Loucy (cell line): ENCODE measurements at regions not wholly inside any gene's neighbourhood (a gene's known extent, or its start where the extent isn't known, plus 50 kb on each side); places are given as distances from the start of the nearest gene placed in this dataset.

Experiments used
- H2AFZ ChIP-seq: fragments of 200-600 bp; sonication (generic); 2 replicates; pipeline ENCODE4 v1.6.0; 2016; ENCODE audit warnings: antibody characterized with exemption, mild to moderate bottlenecking, low read length, moderate library complexity
- H3F3A ChIP-seq: fragments of 200-600 bp; 2 replicates; pipeline ENCODE4 v1.6.0; 2016; ENCODE audit warnings: antibody characterized with exemption, low read depth, mild to moderate bottlenecking
- H3K27me3 ChIP-seq: fragments of 200-600 bp; sonication (generic); 2 replicates; pipeline ENCODE4 v1.6.1; 2014; ENCODE audit warnings: low read length, mild to moderate bottlenecking; ENCODE audit not compliant: insufficient read depth, poor library complexity, severe bottlenecking
- H3K36me3 ChIP-seq: fragments of 200-600 bp; sonication (generic); 2 replicates; pipeline ENCODE4 v1.6.1; 2016; ENCODE audit warnings: low read length; ENCODE audit not compliant: insufficient read depth
- H3K4me1 ChIP-seq: fragments of 200-600 bp; sonication (generic); 2 replicates; pipeline ENCODE4 v1.5.1; 2014; ENCODE audit warnings: low read length, mild to moderate bottlenecking; ENCODE audit not compliant: insufficient read depth, poor library complexity, severe bottlenecking
- H3K4me2 ChIP-seq: fragments of 200-600 bp; sonication (generic); 2 replicates; pipeline ENCODE4 v1.6.0; 2014; ENCODE audit warnings: antibody characterized with exemption, low read length, low read depth, mild to moderate bottlenecking; ENCODE audit not compliant: poor library complexity, severe bottlenecking
- H3K4me3 ChIP-seq: fragments of 200-600 bp; sonication (generic); 2 replicates; pipeline ENCODE4 v1.5.1; 2014; ENCODE audit warnings: low read length, mild to moderate bottlenecking, mixed read lengths; ENCODE audit not compliant: poor library complexity, severe bottlenecking
- H3K79me2 ChIP-seq: fragments of 200-600 bp; sonication (generic); 2 replicates; pipeline ENCODE4 v1.6.1; 2014; ENCODE audit warnings: low read length; ENCODE audit not compliant: insufficient read depth
- H3K9ac ChIP-seq: fragments of 200-600 bp; sonication (generic); 2 replicates; pipeline ENCODE4 v1.6.0; 2014; ENCODE audit warnings: mild to moderate bottlenecking, low read depth, low read length, moderate library complexity; ENCODE audit not compliant: poor library complexity, severe bottlenecking
- H3K9me2 ChIP-seq: fragments of 200-600 bp; sonication (generic); replicated peaks from 2 replicates; pipeline ENCODE4 v1.6.1; 2016; ENCODE audit warnings: low read depth, low read length, mixed read lengths
- H3K9me3 ChIP-seq: fragments of 200-600 bp; sonication (generic); 2 replicates; pipeline ENCODE4 v1.6.1; 2014; ENCODE audit warnings: mild to moderate bottlenecking, antibody characterized with exemption, low read length, low read depth; ENCODE audit not compliant: insufficient read depth
- H4K20me1 ChIP-seq: fragments of 200-600 bp; sonication (generic); 2 replicates; pipeline ENCODE4 v1.6.0; 2014; ENCODE audit warnings: antibody characterized with exemption, low read length, mild to moderate bottlenecking; ENCODE audit not compliant: insufficient read depth, poor library complexity, severe bottlenecking
- EZH2phosphoT487 ChIP-seq: fragments of 200-600 bp; IDR thresholded peaks from 2 replicates; pipeline ENCODE4 v1.6.1; 2018; ENCODE audit warnings: antibody characterized with exemption, mild to moderate bottlenecking, moderate library complexity, borderline replicate concordance
- TF ChIP-seq, protein P1 (sequence below): fragments of 200-600 bp; sonication (generic); conservative IDR thresholded peaks from 2 replicates; pipeline ENCODE4 v1.5.1; 2014; ENCODE audit warnings: mild to moderate bottlenecking, antibody characterized with exemption, low read length

DNA sequence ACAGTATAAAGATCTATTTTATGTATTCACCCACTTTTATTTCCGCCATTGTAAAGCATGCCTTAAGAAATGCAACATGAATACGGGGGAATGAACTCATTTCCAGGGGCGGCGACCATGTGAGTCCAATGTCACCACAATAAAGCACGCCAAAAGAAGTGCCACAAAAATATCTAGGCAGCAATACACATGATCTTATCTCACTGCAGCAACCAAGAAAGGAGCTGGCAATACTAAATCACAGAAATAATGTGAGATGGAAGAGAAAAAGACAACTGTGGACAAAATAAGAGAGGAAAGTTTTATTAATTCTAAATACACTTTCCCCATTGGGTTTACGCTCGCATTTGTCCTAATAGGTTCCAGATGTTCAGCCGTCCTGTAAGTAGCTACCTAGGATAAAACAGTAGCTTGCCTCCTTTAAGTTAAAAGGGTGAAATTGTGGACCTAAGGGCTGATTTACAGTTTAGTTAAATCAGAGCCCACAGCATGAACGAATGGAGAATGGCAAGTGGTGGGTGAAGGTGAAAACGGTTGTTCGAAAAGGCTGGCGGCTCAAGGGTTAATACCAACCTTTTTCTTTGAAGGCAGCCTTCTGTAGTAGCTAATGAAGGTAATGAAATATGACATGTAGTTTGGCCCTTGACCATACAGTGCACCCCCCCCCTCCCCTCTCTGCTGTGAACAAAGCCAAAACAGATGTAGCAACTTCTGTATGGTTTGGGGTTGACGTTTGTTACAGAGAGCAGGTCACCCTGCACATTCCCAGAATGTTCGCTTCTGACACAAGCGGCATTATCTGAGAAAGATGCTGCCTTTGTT lies 504.2 kb upstream of the PSMD7 start:
- Histone ChIP-seq H3K4me2 (no peak overlapping the region), H3K27me3 (no peaks in the 10 kb centered on the region), H3K79me2 (no peaks in the 10 kb centered on the region), H3K36me3 (no peaks in the 10 kb centered on the region), H3K4me3 (no peak overlapping the region), H4K20me1 (no peaks in the 10 kb centered on the region), H2AFZ (no peak overlapping the region), H3F3A (no peaks in the 10 kb centered on the region), H3K9ac (no peak overlapping the region), H3K4me1 (no peaks in the 10 kb centered on the region), H3K9me3 (no peaks in the 10 kb centered on the region), H3K9me2 (no peaks in the 10 kb centered on the region)
- no peak for TF ChIP-seq EZH2phosphoT487
- TF ChIP-seq, protein P1, sequence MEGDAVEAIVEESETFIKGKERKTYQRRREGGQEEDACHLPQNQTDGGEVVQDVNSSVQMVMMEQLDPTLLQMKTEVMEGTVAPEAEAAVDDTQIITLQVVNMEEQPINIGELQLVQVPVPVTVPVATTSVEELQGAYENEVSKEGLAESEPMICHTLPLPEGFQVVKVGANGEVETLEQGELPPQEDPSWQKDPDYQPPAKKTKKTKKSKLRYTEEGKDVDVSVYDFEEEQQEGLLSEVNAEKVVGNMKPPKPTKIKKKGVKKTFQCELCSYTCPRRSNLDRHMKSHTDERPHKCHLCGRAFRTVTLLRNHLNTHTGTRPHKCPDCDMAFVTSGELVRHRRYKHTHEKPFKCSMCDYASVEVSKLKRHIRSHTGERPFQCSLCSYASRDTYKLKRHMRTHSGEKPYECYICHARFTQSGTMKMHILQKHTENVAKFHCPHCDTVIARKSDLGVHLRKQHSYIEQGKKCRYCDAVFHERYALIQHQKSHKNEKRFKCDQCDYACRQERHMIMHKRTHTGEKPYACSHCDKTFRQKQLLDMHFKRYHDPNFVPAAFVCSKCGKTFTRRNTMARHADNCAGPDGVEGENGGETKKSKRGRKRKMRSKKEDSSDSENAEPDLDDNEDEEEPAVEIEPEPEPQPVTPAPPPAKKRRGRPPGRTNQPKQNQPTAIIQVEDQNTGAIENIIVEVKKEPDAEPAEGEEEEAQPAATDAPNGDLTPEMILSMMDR: no peak

- Histone ChIP-seq H3K79me2 (no peaks in the 10 kb centered on the region), H3K4me1 (no peaks in the 10 kb centered on the region), H3K9me2 (no peaks in the 10 kb centered on the region), H3K36me3 (no peaks in the 10 kb centered on the region), H3K27me3 (no peaks in the 10 kb centered on the region), H3K4me2 (no peak overlapping the region), H3K4me3 (no peak overlapping the region), H2AFZ (no peak overlapping the region), H3K9ac (no peak overlapping the region), H3F3A (no peaks in the 10 kb centered on the region), H4K20me1 (no peaks in the 10 kb centered on the region), H3K9me3 (no peaks in the 10 kb centered on the region)
- no peak for TF ChIP-seq EZH2phosphoT487
- TF ChIP-seq, protein P1: no peak
Observed at GRCh38 chr16:73781297-73781696, 515.3 kb upstream of the PSMD7 start.

GRCh38 chr16:73778887-73779286 lies 517.7 kb upstream of the PSMD7 start:
- Histone ChIP-seq H3K9me2 (no peaks in the 10 kb centered on the region), H3F3A (no peaks in the 10 kb centered on the region), H3K79me2 (no peaks in the 10 kb centered on the region), H2AFZ (no peak overlapping the region), H3K9ac (no peak overlapping the region), H3K4me2 (no peak overlapping the region), H3K36me3 (no peaks in the 10 kb centered on the region), H3K4me3 (no peak overlapping the region), H3K9me3 (no peaks in the 10 kb centered on the region), H4K20me1 (no peaks in the 10 kb centered on the region), H3K4me1 (no peaks in the 10 kb centered on the region), H3K27me3 (no peaks in the 10 kb centered on the region)
- TF ChIP-seq, protein P1: no peak
- TF ChIP-seq EZH2phosphoT487: no peak
